Prostate gland (tissue), 2 donors: ENCODE measurements at regions not wholly inside any gene's neighbourhood (a gene's known extent, or its start where the extent isn't known, plus 50 kb on each side); places are given as distances from the start of the nearest gene placed in this dataset.

Source experiments
- DNase-seq: peaks from one replicate; pipeline ENCODE4 v3.0.0-alpha.2; 2019; ENCODE audit warnings: low spot score
- H3K27ac ChIP-seq, 2 donors: fragments of 200-600 bp; sonication (generic); 2 replicates each; pipeline ENCODE4 v1.5.1; 2017 to 2019
- H3K27me3 ChIP-seq: fragments of 200-600 bp; sonication (generic); replicated peaks from 2 replicates; pipeline ENCODE4 v1.5.1; 2019; ENCODE audit not compliant: insufficient read depth
- H3K36me3 ChIP-seq, 2 donors: fragments of 200-600 bp; sonication (generic); 1 replicate in 1 of 2; 2 replicates in 1 of 2; pipeline versions ENCODE4 v1.5.1 to v1.8.1; 2017 to 2019
- H3K4me1 ChIP-seq: fragments of 200-600 bp; sonication (generic); replicated peaks from 2 replicates; pipeline ENCODE4 v1.5.1; 2019
- H3K4me3 ChIP-seq, 2 donors: fragments of 200-600 bp; sonication (generic); 2 replicates each; pipeline ENCODE4 v1.5.1; 2017 to 2019
- H3K9me3 ChIP-seq: fragments of 200-600 bp; sonication (generic); 2 replicates; pipeline ENCODE4 v1.5.1; 2017
- POLR2A ChIP-seq: fragments of 450-650 bp; IDR thresholded peaks from one replicate; pipeline ENCODE4 v1.6.1; 2016; ENCODE audit warnings: antibody characterized with exemption, mild to moderate bottlenecking
- POLR2AphosphoS5 ChIP-seq: sonication (generic); formaldehyde crosslinking; IDR thresholded peaks from one replicate; pipeline ENCODE4 v1.6.1; 2017; ENCODE audit warnings: antibody characterized with exemption
- WGBS: methylation state at CpG from one replicate; pipeline ENCODE4 v1.1.5; 2018; 5-methylcytosine and 5-hydroxymethylcytosine counted together
- intact Hi-C: fragments of 100-400 bp; cut with DNase I; formaldehyde crosslinking; loops from one replicate; pipeline ENCODE4 v1.14.2; 2022
- TF ChIP-seq, protein P1 (sequence below), 4 experiments: fragments of 200-600 bp in 2 of 4; fragments of 450-650 bp in 2 of 4; sonication (generic) in 2 of 4; IDR thresholded peaks; 1 replicate in 3 of 4; 2 replicates in 1 of 4; pipeline ENCODE4 v1.5.1; 2016 to 2019; ENCODE audit warnings: antibody characterized with exemption in 4 of 4, mild to moderate bottlenecking in 2 of 4, moderate library complexity in 2 of 4

DNA sequence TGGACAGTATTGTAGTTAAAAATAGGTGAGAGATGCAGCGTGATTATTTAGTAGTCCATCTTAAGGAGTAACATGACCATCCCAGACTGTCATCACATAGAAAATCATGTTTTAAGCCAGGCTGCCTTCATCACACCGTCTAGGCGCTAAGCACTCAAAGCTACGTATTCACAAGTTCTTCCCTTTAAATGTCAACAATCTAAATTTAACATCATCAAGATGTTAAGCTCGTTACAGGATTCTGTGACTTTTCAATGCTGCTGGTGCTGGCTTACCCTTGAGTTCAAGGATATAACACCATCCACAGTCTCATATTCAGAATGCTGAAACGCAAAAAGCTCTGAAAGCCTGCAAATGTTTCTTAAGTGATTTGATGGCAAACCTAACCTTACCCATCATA is 109.5 kb upstream of the CDCA7L start:
- Histone ChIP-seq H3K27ac (no peak overlapping the region), H3K36me3 (no peaks in the 10 kb centered on the region), H3K9me3 (no peaks in the 10 kb centered on the region), H3K4me3 (no peak overlapping the region), H3K4me1 (no peaks in the 10 kb centered on the region), H3K27me3 (no peaks in the 10 kb centered on the region)
- WGBS, result 56% methylated on average over 6 of the region's 6 CpGs
- intact Hi-C loops, result no loop called here
- TF ChIP-seq POLR2AphosphoS5 (no peak), POLR2A (no peak)
- TF ChIP-seq, protein P1, sequence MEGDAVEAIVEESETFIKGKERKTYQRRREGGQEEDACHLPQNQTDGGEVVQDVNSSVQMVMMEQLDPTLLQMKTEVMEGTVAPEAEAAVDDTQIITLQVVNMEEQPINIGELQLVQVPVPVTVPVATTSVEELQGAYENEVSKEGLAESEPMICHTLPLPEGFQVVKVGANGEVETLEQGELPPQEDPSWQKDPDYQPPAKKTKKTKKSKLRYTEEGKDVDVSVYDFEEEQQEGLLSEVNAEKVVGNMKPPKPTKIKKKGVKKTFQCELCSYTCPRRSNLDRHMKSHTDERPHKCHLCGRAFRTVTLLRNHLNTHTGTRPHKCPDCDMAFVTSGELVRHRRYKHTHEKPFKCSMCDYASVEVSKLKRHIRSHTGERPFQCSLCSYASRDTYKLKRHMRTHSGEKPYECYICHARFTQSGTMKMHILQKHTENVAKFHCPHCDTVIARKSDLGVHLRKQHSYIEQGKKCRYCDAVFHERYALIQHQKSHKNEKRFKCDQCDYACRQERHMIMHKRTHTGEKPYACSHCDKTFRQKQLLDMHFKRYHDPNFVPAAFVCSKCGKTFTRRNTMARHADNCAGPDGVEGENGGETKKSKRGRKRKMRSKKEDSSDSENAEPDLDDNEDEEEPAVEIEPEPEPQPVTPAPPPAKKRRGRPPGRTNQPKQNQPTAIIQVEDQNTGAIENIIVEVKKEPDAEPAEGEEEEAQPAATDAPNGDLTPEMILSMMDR (IDR thresholded peaks at IDR 0.05), result no peak
- no peak for DNase-seq

DNA sequence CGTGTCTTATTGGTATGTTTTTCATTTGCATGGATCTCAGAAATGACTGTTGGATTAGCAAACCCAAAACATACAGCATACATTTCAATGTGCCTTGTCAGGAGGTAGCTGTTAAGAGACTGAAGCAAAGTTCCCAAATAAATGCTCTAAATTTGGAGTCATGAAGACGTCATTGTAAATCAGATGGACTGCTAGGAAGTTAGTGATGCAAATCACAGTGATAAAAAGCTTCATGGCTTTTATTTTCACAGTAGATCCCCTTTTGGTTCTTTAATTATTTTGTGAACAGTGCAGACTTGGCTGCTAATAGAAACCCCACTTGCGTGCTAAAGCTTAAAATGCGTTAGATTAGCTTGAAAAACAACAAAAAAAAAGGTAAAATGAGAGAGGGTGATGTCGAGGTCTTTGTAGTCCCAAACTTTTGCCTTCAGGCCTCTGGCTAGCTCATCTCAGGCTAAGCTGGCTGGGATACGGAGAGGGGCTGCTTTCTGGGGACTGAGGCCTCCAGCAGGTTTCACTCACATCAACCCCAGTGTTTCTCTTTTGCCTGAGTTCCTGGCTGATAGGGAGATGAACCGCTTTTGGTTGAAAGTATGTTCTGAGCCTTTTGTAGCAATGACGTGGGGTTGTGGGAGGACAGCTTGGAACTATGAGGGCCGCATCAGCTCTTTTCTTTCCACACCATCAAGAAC is 107.1 kb upstream of the CDCA7L start:
- intact Hi-C loops, result no loop called here
- Histone ChIP-seq H3K36me3 (no peaks in the 10 kb centered on the region), H3K4me3 (no peak overlapping the region), H3K9me3 (no peaks in the 10 kb centered on the region), H3K27me3 (no peaks in the 10 kb centered on the region), H3K4me1 (no peaks in the 10 kb centered on the region), H3K27ac (no peak overlapping the region)
- DNase-seq, result no peak
- TF ChIP-seq POLR2AphosphoS5 (no peak), POLR2A (no peak)
- TF ChIP-seq, protein P1 (IDR thresholded peaks at IDR 0.05), result no peak
- WGBS, result 63% methylated on average over 9 of the region's 9 CpGs

DNA sequence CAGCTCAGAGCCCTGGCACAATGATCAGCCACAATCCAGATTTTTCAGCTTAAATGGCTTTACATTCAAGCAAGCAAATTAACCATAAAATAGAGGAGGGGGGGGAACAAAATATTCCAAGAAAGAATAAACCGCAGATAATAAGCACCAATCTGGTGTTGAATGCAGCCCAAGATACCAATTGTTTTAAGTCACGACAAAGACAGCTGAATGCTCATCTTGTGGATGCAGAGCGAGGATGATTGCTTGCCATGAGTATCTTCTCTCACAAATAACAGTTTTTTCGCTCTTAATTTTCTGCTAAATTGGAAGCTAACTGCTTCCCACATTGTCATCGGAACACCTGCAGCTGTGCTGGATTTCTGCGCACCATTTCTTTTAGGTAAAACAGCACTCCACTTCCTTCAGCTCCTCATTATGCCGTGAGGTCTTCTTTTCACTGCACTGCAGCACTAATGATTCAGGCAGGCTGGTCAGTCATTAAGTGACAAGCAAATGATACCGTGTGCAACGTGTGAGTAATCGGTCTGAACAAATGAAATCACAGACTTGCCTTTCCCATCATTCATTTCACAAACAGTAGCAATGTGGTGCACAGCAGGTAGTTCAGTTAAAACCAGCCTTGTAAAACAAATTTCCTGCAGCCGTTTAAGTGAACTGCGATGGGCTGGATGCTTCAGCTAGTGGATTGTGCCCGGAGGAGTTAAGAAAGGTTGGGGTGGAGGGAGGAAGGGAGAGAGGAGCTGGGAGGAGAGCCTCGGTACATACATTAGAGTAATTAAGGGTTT is 106.4 kb upstream of the CDCA7L start:
- Histone ChIP-seq H3K4me3 (no peak overlapping the region), H3K4me1 (no peaks in the 10 kb centered on the region), H3K27me3 (no peaks in the 10 kb centered on the region), H3K27ac (no peak overlapping the region), H3K36me3 (no peaks in the 10 kb centered on the region), H3K9me3 (no peaks in the 10 kb centered on the region)
- TF ChIP-seq POLR2A, result no peak
- TF ChIP-seq, protein P1 (IDR thresholded peaks at IDR 0.05), result no peak
- no peak for TF ChIP-seq POLR2AphosphoS5
- whole genome bisulfite sequencing, result 53% methylated on average over 14 of the region's 14 CpGs
- DNase-seq, result no peak
- intact Hi-C loops, result no loop called here

DNA sequence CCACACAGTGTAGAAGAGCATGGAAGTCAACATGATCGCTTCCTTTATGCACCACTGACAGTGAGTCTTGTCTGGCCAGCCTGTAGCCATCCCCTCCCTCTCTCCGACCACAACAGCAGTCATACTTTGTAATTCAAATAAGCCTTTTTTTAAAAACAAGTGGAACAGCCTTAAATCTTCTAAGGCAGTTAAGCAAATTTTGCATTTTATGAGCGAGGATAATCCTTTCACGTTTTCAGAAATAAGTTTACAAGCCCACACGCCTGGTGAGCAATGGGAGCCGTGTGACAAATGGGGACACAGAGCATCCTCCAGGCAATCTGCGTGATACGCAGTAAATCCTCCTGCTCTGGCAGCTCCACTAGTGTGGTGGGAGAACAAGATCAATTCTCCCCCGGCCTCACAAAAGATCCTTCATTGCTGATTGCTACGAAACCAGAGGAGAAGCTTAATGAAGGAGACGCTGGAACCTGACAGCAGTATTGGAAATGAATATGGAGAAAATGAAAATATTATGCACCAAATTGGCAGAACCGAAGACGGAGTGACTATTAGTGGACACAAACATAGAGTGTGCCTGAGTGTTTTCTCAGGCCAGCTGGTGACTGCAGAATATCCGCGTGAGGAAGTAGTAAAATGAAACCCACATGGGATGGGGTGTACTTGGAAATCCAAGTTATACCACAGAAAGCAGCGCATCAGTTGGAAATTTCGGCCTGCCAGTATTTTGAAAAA is 104.2 kb upstream of the CDCA7L start:
- intact Hi-C loops, result no loop called here

More for the DNA sequence above, 104.2 kb upstream of the CDCA7L start:
- H3K27me3 ChIP-seq, result no peaks in the 10 kb centered on the region
- H3K4me1 ChIP-seq, result no peaks in the 10 kb centered on the region
- H3K36me3 ChIP-seq, result no peaks in the 10 kb centered on the region
- no peaks in the 10 kb centered on the region for H3K9me3 ChIP-seq
- no peak for DNase-seq
- no peak overlapping the region for H3K4me3 ChIP-seq
- TF ChIP-seq POLR2AphosphoS5 (no peak), POLR2A (no peak)
- TF ChIP-seq, protein P1 (IDR thresholded peaks at IDR 0.05), result no peak
- 58% methylated on average over 17 of the region's 17 CpGs for WGBS
- H3K27ac ChIP-seq, result no peak overlapping the region
